ENCODE measurements at regions not wholly inside any gene's neighbourhood (a gene's known extent, or its start where the extent isn't known, plus 50 kb on each side); places are given as distances from the start of the nearest gene placed in this dataset.

DNA sequence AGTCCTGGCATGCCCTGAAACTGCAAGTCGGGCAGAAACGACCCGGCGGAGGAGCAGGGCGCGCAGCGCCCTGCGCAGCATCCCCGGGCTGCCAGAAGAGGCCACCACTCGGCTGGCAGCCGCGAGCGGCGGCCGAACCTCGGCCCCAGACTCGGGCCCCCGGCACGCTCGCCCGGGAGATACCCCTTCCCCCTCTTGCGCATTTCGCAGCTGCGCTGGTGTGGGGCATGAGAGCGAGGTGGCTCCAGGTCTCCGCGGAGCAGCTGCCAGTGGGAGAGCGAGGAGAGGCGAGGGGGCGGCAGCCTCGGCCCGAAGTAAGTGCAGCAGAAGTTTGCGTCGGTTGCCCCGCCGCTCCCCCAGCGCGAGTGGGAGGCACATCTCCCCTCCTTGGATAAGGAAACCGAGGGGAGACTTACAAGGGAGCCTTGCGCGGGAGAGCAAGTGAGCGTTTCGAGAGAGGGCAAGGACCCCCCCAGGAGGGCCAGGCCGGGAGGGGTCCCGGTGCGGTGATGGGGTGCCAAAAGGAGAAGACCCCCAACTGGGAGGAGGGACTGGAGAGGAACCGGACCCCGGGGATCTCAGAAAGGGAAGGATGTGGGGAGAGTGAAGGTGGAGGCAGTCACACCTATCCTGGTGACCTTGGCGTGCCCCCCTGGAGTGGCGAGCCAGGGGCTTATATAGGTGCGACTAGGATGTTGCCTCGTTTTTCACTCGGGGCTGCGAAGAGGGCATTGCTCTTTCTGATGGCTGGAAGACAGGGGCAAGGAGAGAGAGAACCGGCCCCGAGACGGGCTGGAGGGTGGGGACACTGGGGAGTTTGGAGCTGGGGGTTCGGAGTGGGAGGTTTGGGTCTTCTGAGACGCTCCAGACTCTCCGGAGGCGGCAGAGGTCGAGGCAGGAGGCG lies 256.3 kb downstream of the OTUD1 start:
- Histone ChIP-seq H3K27me3 (peaks cover 42% of the 10 kb centered on the region), H3K4me1 (replicated peaks in 1 of 2) (peaks cover 0 to 13% of the 10 kb centered on the region in 2 donors), H3K4me3 (peak overlapping the region in 1 of 4 donors; percentile 22), H3K36me3 (replicated peaks in 1 of 2) (no peaks in the 10 kb centered on the region), H3K27ac (no peak overlapping the region), H3K9me3 (replicated peaks in 1 of 3) (no peaks in the 10 kb centered on the region)
- intact Hi-C loops (cut with DNase I), result loop anchor here in 1 of 2 donors (10.0 kb wide), 1 partner anchor 170 kb away; no protein-coding TSS in a partner anchor
- DNase-seq, result no peak
- WGBS, 4 donors, result 1 to 2% (median 2%) methylated on average over 26 to 63 of the region's 63 CpGs
- no peak for TF ChIP-seq POLR2A (IDR thresholded peaks at IDR 0.05)
- TF ChIP-seq, protein P1, sequence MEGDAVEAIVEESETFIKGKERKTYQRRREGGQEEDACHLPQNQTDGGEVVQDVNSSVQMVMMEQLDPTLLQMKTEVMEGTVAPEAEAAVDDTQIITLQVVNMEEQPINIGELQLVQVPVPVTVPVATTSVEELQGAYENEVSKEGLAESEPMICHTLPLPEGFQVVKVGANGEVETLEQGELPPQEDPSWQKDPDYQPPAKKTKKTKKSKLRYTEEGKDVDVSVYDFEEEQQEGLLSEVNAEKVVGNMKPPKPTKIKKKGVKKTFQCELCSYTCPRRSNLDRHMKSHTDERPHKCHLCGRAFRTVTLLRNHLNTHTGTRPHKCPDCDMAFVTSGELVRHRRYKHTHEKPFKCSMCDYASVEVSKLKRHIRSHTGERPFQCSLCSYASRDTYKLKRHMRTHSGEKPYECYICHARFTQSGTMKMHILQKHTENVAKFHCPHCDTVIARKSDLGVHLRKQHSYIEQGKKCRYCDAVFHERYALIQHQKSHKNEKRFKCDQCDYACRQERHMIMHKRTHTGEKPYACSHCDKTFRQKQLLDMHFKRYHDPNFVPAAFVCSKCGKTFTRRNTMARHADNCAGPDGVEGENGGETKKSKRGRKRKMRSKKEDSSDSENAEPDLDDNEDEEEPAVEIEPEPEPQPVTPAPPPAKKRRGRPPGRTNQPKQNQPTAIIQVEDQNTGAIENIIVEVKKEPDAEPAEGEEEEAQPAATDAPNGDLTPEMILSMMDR (IDR thresholded peaks at IDR 0.05), result no peak

DNA sequence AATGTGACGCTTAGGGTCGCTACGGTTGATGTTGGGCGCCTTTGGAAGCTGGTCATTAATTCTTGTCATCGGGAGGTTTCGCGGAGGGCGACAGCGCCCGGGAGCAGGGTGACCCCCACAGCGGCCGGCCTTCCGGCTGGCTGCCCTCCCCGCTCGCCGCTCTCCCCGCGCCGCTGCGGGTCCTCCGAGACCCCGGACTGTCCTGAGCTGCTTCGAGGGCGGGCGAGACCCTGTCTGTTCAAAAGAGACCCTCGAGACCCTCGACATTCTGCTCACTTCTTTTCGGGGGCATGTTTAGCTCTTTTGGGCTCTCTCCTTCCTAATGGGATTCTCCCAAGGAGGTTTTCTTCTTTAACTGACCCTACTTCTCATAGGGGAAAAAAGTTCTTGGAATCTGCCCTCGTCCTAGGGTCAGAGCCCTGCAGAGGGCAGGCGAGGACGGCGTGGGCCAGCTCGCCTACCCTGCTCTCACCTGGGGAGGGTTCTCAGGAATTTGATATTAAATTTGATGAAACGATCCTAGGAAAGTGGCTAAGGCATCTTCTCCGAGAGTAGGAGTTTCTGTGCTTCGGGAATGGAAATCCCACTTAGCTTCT lies 257.0 kb downstream of the OTUD1 start:
- DNase-seq, result no peak
- H3K4me1 ChIP-seq (replicated peaks in 1 of 2), result peaks cover 0 to 13% of the 10 kb centered on the region in 2 donors
- TF ChIP-seq POLR2A (IDR thresholded peaks at IDR 0.05), result no peak
- TF ChIP-seq, protein P1 (IDR thresholded peaks at IDR 0.05), result no peak
- no peak overlapping the region for H3K4me3 ChIP-seq
- no peaks in the 10 kb centered on the region for H3K36me3 ChIP-seq (replicated peaks in 1 of 2)
- H3K27me3 ChIP-seq, result peaks cover 42% of the 10 kb centered on the region
- H3K9me3 ChIP-seq (replicated peaks in 1 of 3), result no peaks in the 10 kb centered on the region
- no peak overlapping the region for H3K27ac ChIP-seq
- intact Hi-C loops (cut with DNase I), result loop anchor here in 1 of 2 donors (10.0 kb wide), 1 partner anchor 171 kb away; no protein-coding TSS in a partner anchor
- 9 to 12% (median 10%) methylated on average over 16 to 36 of the region's 36 CpGs for WGBS, 4 donors

DNA sequence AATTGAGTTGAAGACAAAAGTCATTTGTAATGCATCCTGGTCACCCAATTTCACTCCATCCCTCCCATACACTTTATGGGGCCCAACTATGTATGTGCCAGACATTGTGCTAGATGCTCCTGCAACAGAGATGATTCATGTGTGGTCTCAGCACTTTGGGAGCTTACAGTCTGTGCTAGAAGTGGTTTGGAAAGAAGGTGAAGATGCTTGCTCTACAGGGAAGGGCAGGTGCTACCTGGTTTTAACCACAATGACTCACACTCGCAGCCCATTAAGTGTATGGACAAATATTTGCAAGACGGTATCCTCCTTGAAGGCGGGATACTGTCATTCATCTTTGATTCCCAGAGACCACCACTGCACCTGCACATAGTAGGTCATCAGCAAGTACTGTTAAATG lies 257.6 kb downstream of the OTUD1 start:
- Histone ChIP-seq H3K27ac (no peak overlapping the region), H3K36me3 (replicated peaks in 1 of 2) (no peaks in the 10 kb centered on the region), H3K4me1 (replicated peaks in 1 of 2) (peaks cover 0 to 13% of the 10 kb centered on the region in 2 donors), H3K4me3 (no peak overlapping the region), H3K9me3 (replicated peaks in 1 of 3) (no peaks in the 10 kb centered on the region), H3K27me3 (peaks cover 42% of the 10 kb centered on the region)
- DNase-seq, result no peak
- no peak for TF ChIP-seq POLR2A (IDR thresholded peaks at IDR 0.05)
- TF ChIP-seq, protein P1 (IDR thresholded peaks at IDR 0.05), result no peak
- intact Hi-C loops (cut with DNase I), result loop anchor here in 1 of 2 donors (10.0 kb wide), 1 partner anchor 172 kb away; no protein-coding TSS in a partner anchor
- 75 to 86% (median 81%) methylated on average over 3 of the region's 3 CpGs for WGBS, 4 donors

DNA sequence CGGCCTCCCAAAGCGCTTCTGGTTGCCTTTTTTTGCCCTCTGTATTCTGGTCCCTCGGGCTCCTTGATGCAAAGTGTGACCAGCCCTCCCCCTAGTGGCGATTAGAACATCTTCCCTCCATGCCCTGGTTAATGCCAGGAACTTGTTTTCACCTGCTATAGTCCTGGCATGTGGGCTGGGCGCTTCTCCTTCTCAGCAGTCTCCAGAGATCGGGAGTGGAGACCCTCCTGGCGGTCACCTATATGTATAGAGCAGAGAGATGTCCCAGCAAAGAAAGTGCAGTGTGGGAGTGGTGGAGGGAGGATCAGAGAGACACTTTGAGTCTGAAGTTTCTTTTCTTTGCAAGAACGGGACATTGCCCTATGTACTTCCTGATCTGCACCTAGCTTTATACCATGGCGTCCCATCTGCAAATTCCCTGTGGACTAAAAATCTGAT lies 264.1 kb downstream of the OTUD1 start:
- Histone ChIP-seq H3K27ac (no peak overlapping the region), H3K9me3 (replicated peaks in 1 of 3) (no peaks in the 10 kb centered on the region), H3K27me3 (peaks cover 12% of the 10 kb centered on the region), H3K36me3 (replicated peaks in 1 of 2) (no peaks in the 10 kb centered on the region), H3K4me3 (no peak overlapping the region), H3K4me1 (replicated peaks in 1 of 2) (no peaks in the 10 kb centered on the region)
- peak; percentile 37 to 70 (median 57) for DNase-seq
- intact Hi-C loops (cut with DNase I), result loop anchor here in 1 of 2 donors (10.0 kb wide), 1 partner anchor 388 kb away; no protein-coding TSS in a partner anchor
- no peak for TF ChIP-seq POLR2A (IDR thresholded peaks at IDR 0.05)
- TF ChIP-seq, protein P1 (IDR thresholded peaks at IDR 0.05), result peak; percentile 35 to 65 (median 64)
- WGBS, 4 donors, result 8 to 12% (median 11%) methylated on average over 9 of the region's 9 CpGs
